GM19438 (cell line): ENCODE measurements at regions not wholly inside any gene's neighbourhood (a gene's known extent, or its start where the extent isn't known, plus 50 kb on each side); places are given as distances from the start of the nearest gene placed in this dataset.

Experiments used
- ATAC-seq: cut with Tn5 transposase; IDR thresholded peaks from one replicate; pipeline ENCODE4 v1.9.1; 2021; ENCODE audit warnings: low read depth; ENCODE audit not compliant: unreplicated experiment

- no peak for ATAC-seq
Measured at GRCh38 chr14:101404426-101405170, 156.7 kb upstream of the DIO3 start.

GRCh38 chr14:101405171-101405883 is 156.0 kb upstream of the DIO3 start:
- ATAC-seq = no peak

- no peak for ATAC-seq
Measured at GRCh38 chr14:101406921-101407320, 154.4 kb upstream of the DIO3 start.

- no peak for ATAC-seq
Measured at GRCh38 chr14:101407328-101407727, 154.0 kb upstream of the DIO3 start.

- ATAC-seq = no peak
Measured at GRCh38 chr14:101408077-101408831, 153.0 kb upstream of the DIO3 start.

- ATAC-seq = no peak
Measured at GRCh38 chr14:101409006-101409543, 152.2 kb upstream of the DIO3 start.

GRCh38 chr14:101410126-101410525 is 151.2 kb upstream of the DIO3 start:
- ATAC-seq = no peak

- no peak for ATAC-seq
Measured at GRCh38 chr14:101411151-101411550, 150.1 kb upstream of the DIO3 start.

- ATAC-seq = no peak
Measured at GRCh38 chr14:101411779-101412178, 149.5 kb upstream of the DIO3 start.

GRCh38 chr14:101412739-101413138 is 148.6 kb upstream of the DIO3 start:
- ATAC-seq = no peak

GRCh38 chr14:101417434-101417833 is 143.9 kb upstream of the DIO3 start:
- no peak for ATAC-seq

GRCh38 chr14:101418601-101419000 is 142.7 kb upstream of the DIO3 start:
- ATAC-seq = no peak

GRCh38 chr14:101426466-101426865 is 134.8 kb upstream of the DIO3 start:
- no peak for ATAC-seq

GRCh38 chr14:101428409-101428808 is 132.9 kb upstream of the DIO3 start:
- no peak for ATAC-seq

- ATAC-seq = no peak
Measured at GRCh38 chr14:101435546-101435945, 125.7 kb upstream of the DIO3 start.

- no peak for ATAC-seq
Measured at GRCh38 chr14:101439023-101439422, 122.3 kb upstream of the DIO3 start.

- no peak for ATAC-seq
Measured at GRCh38 chr14:101440496-101440895, 120.8 kb upstream of the DIO3 start.

GRCh38 chr14:101441710-101442109 is 119.6 kb upstream of the DIO3 start:
- ATAC-seq = no peak

- no peak for ATAC-seq
Measured at GRCh38 chr14:101442451-101442850, 118.8 kb upstream of the DIO3 start.

- ATAC-seq = no peak
Measured at GRCh38 chr14:101444116-101444515, 117.2 kb upstream of the DIO3 start.

- no peak for ATAC-seq
Measured at GRCh38 chr14:101445278-101445677, 116.0 kb upstream of the DIO3 start.
